ENCODE measurements at regions not wholly inside any gene's neighbourhood (a gene's known extent, or its start where the extent isn't known, plus 50 kb on each side); places are given as distances from the start of the nearest gene placed in this dataset.

GRCh38 chr18:27411013-27411412, 225.9 kb upstream of the CHST9 start:
- no peak overlapping the region for H3K4me3 ChIP-seq (ENCODE audit: low read length)
- no peak overlapping the region for H3K9ac ChIP-seq (ENCODE audit: low read depth, low read length)
- H3K36me3 ChIP-seq (ENCODE audit: insufficient read depth, low read depth, low read length), result no peaks in the 10 kb centered on the region
- peaks cover 16% of the 10 kb centered on the region; the same call in 1 of the 2 replicates for H3K4me1 ChIP-seq (ENCODE audit: insufficient read depth, low read length)
- H3K27me3 ChIP-seq (ENCODE audit: insufficient read depth, low read length), result no peaks in the 10 kb centered on the region
- no peaks in the 10 kb centered on the region for H3K9me3 ChIP-seq (ENCODE audit: insufficient read depth, low read depth, low read length)
- H3K27ac ChIP-seq (ENCODE audit: low read length), result no peak overlapping the region

DNA sequence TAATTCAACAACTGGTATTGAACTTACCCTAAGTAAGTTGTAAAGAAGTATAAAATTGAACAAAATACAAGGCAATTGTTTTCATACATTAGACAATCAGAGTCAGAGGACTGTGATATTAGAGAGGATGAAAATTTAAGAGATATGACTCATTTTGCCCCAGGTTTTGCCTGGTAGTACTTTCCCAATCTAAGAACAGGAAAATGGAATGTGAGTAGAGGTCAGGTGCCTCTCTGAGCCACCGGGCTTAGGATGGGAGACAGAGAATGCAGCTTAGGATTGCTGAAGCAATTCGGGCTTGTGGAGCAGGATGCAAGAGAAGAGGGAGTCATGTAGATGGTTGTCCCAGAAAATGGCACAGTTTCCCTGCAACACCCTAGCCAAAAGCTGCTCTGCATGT, 219.7 kb upstream of the CHST9 start:
- no peak overlapping the region for H3K27ac ChIP-seq (ENCODE audit: low read length)
- no peaks in the 10 kb centered on the region for H3K36me3 ChIP-seq (ENCODE audit: insufficient read depth, low read depth, low read length)
- H3K9me3 ChIP-seq (ENCODE audit: insufficient read depth, low read depth, low read length), result no peaks in the 10 kb centered on the region
- no peaks in the 10 kb centered on the region for H3K27me3 ChIP-seq (ENCODE audit: insufficient read depth, low read length)
- 0 out of 2 replicates have a peak, but pooled peaks cover 5% of the 10 kb centered on the region for H3K4me1 ChIP-seq (ENCODE audit: insufficient read depth, low read length)
- H3K9ac ChIP-seq (ENCODE audit: low read depth, low read length), result no peak overlapping the region
- no peak overlapping the region for H3K4me3 ChIP-seq (ENCODE audit: low read length)

DNA sequence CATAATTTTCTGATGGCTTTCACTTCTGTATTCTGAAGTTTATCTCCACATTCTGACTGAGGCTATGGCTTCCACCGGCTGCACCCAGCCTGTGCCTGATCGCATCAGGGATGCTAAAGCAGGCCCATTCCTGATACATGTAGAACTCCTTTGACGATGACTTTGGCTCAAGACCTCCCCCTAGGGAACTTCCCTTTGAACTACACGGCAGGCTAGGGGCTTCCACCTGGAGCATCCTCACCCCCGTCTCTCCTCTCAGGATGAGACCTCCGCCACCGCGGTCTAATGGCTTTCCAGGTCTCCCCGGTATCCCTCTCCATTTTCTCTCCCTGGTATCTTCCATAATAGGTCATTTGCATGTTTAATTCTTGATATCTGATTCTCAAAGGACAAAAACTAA, 214.9 kb upstream of the CHST9 start:
- H3K4me1 ChIP-seq (ENCODE audit: insufficient read depth, low read length), result 0 out of 2 replicates have a peak, but pooled peaks cover 2% of the 10 kb centered on the region
- H3K27ac ChIP-seq (ENCODE audit: low read length), result no peak overlapping the region
- no peaks in the 10 kb centered on the region for H3K27me3 ChIP-seq (ENCODE audit: insufficient read depth, low read length)
- no peak overlapping the region for H3K4me3 ChIP-seq (ENCODE audit: low read length)
- H3K9me3 ChIP-seq (ENCODE audit: insufficient read depth, low read depth, low read length), result no peaks in the 10 kb centered on the region
- no peak overlapping the region for H3K9ac ChIP-seq (ENCODE audit: low read depth, low read length)
- H3K36me3 ChIP-seq (ENCODE audit: insufficient read depth, low read depth, low read length), result no peaks in the 10 kb centered on the region

DNA sequence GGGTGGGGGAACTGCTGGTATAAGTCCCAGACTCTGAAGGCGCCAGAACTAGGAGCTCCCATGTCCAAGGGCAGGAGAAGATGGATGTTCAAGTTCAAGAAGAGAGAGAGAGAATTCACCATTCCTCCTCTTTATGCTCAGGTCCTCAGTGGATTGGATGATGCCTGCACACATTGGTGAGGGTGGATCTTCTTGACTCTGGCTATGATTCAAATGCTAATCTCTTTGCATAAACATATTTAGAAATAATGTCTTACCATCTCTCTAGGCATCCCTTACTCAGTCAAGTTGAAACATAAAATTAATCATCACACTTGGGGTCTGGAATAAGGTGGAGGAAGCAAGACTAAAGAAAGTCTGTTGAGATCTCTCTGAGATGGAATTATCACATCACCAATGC, 210.6 kb upstream of the CHST9 start:
- Histone ChIP-seq H3K9ac (ENCODE audit: low read depth, low read length) (no peak overlapping the region), H3K4me1 (ENCODE audit: insufficient read depth, low read length) (no peaks in the 10 kb centered on the region), H3K4me3 (ENCODE audit: low read length) (no peak overlapping the region), H3K36me3 (ENCODE audit: insufficient read depth, low read depth, low read length) (no peaks in the 10 kb centered on the region), H3K9me3 (ENCODE audit: insufficient read depth, low read depth, low read length) (no peaks in the 10 kb centered on the region), H3K27ac (ENCODE audit: low read length) (no peak overlapping the region), H3K27me3 (ENCODE audit: insufficient read depth, low read length) (no peaks in the 10 kb centered on the region)

- Histone ChIP-seq H3K4me3 (ENCODE audit: low read length) (no peak overlapping the region), H3K9ac (ENCODE audit: low read depth, low read length) (no peak overlapping the region), H3K4me1 (ENCODE audit: insufficient read depth, low read length) (no peaks in the 10 kb centered on the region), H3K36me3 (ENCODE audit: insufficient read depth, low read depth, low read length) (no peaks in the 10 kb centered on the region), H3K9me3 (ENCODE audit: insufficient read depth, low read depth, low read length) (no peaks in the 10 kb centered on the region), H3K27me3 (ENCODE audit: insufficient read depth, low read length) (no peaks in the 10 kb centered on the region), H3K27ac (ENCODE audit: low read length) (no peak overlapping the region)
These were observed 209.6 kb upstream of the CHST9 start for GRCh38 chr18:27394687-27395086.

- H3K9me3 ChIP-seq (ENCODE audit: insufficient read depth, low read depth, low read length), result no peaks in the 10 kb centered on the region
- H3K27ac ChIP-seq (ENCODE audit: low read length), result no peak overlapping the region
- H3K9ac ChIP-seq (ENCODE audit: low read depth, low read length), result no peak overlapping the region
These were observed 197.6 kb upstream of the CHST9 start for GRCh38 chr18:27382567-27383216.

GRCh38 chr18:27378431-27379095, 193.5 kb upstream of the CHST9 start:
- no peaks in the 10 kb centered on the region for H3K9me3 ChIP-seq (ENCODE audit: insufficient read depth, low read depth, low read length)
- no peaks in the 10 kb centered on the region for H3K36me3 ChIP-seq (ENCODE audit: insufficient read depth, low read depth, low read length)
- no peak overlapping the region for H3K27ac ChIP-seq (ENCODE audit: low read length)
- H3K4me3 ChIP-seq (ENCODE audit: low read length), result no peak overlapping the region
- no peak overlapping the region for H3K9ac ChIP-seq (ENCODE audit: low read depth, low read length)
- H3K27me3 ChIP-seq (ENCODE audit: insufficient read depth, low read length), result no peaks in the 10 kb centered on the region
- H3K4me1 ChIP-seq (ENCODE audit: insufficient read depth, low read length), result peaks cover 5% of the 10 kb centered on the region; the same call in 1 of the 2 replicates

More at GRCh38 chr18:27382567-27383216, 197.6 kb upstream of the CHST9 start:
- Histone ChIP-seq H3K36me3 (ENCODE audit: insufficient read depth, low read depth, low read length) (no peaks in the 10 kb centered on the region), H3K4me3 (ENCODE audit: low read length) (no peak overlapping the region), H3K27me3 (ENCODE audit: insufficient read depth, low read length) (no peaks in the 10 kb centered on the region), H3K4me1 (ENCODE audit: insufficient read depth, low read length) (peaks cover 5% of the 10 kb centered on the region; the same call in 1 of the 2 replicates)

DNA sequence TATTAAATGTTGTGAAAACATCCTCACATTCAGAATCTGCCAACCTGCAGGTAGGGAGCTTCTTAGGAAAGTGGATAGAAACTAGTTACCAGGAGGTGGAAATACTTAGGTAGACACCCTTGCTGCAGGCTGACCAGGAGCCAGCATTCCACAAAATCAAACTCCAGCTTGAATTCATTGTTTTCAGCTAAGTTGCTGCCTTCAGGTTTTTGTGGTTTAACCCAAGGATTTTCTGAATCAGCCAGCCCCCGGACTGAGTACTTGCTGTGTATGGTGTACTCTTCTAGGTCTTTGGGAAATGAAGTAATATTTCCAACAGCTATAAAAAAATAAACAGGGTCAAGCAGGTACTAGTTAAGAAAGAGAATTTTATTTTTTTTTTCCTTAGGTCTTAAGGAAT, 192.1 kb upstream of the CHST9 start:
- no peak overlapping the region for H3K27ac ChIP-seq (ENCODE audit: low read length)
- H3K4me1 ChIP-seq (ENCODE audit: insufficient read depth, low read length), result peaks cover 5% of the 10 kb centered on the region; the same call in 1 of the 2 replicates
- H3K9me3 ChIP-seq (ENCODE audit: insufficient read depth, low read depth, low read length), result no peaks in the 10 kb centered on the region
- H3K27me3 ChIP-seq (ENCODE audit: insufficient read depth, low read length), result no peaks in the 10 kb centered on the region
- H3K36me3 ChIP-seq (ENCODE audit: insufficient read depth, low read depth, low read length), result no peaks in the 10 kb centered on the region
- no peak overlapping the region for H3K4me3 ChIP-seq (ENCODE audit: low read length)
- no peak overlapping the region for H3K9ac ChIP-seq (ENCODE audit: low read depth, low read length)

DNA sequence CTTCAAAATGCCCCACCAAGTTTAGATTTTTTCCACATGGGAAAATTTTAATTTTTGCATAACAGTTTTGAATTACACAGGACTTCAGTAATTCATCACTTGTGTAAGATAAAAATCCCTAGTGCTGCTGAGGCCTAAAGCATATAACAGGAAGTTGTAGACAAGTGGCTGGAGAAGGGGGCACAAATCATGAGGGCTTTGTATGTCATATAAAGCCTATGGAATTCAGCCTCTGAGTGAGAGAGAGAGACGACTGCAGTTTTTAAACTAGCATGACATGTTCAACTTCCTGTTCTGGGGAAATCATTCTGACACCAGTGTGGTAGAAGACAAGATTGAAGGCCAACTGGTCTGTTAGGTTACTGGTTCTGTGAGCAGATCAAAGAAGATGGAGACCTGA, 187.3 kb upstream of the CHST9 start:
- Histone ChIP-seq H3K9ac (ENCODE audit: low read depth, low read length) (no peak overlapping the region), H3K4me1 (ENCODE audit: insufficient read depth, low read length) (no peaks in the 10 kb centered on the region), H3K9me3 (ENCODE audit: insufficient read depth, low read depth, low read length) (no peaks in the 10 kb centered on the region), H3K4me3 (ENCODE audit: low read length) (no peak overlapping the region), H3K27me3 (ENCODE audit: insufficient read depth, low read length) (no peaks in the 10 kb centered on the region), H3K36me3 (ENCODE audit: insufficient read depth, low read depth, low read length) (no peaks in the 10 kb centered on the region), H3K27ac (ENCODE audit: low read length) (no peak overlapping the region)

GRCh38 chr18:27366665-27367064, 181.6 kb upstream of the CHST9 start:
- Histone ChIP-seq H3K36me3 (ENCODE audit: insufficient read depth, low read depth, low read length) (no peaks in the 10 kb centered on the region), H3K9me3 (ENCODE audit: insufficient read depth, low read depth, low read length) (no peaks in the 10 kb centered on the region), H3K9ac (ENCODE audit: low read depth, low read length) (no peak overlapping the region), H3K27me3 (ENCODE audit: insufficient read depth, low read length) (no peaks in the 10 kb centered on the region), H3K4me1 (ENCODE audit: insufficient read depth, low read length) (no peaks in the 10 kb centered on the region), H3K4me3 (ENCODE audit: low read length) (no peak overlapping the region), H3K27ac (ENCODE audit: low read length) (no peak overlapping the region)

DNA sequence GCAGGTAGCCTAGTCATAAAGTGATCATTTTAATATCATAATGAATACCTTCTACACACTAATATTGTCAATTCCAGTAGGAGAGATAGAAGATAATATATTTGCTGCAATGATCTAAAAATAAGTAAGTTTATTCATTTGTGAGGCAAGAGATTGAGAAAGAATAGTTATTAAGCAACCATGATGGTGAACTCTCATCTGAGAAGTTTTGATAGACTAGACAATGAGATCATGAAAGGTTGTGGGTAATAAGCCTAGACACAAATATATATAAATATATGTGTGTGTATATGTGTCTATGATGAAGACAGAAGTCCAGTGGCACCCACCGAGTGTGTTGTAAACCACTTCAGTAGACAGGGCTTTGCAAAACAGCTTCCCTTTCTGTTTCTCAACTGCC, 181.0 kb upstream of the CHST9 start:
- Histone ChIP-seq H3K4me1 (ENCODE audit: insufficient read depth, low read length) (no peaks in the 10 kb centered on the region), H3K4me3 (ENCODE audit: low read length) (no peak overlapping the region), H3K9ac (ENCODE audit: low read depth, low read length) (no peak overlapping the region), H3K27me3 (ENCODE audit: insufficient read depth, low read length) (no peaks in the 10 kb centered on the region), H3K36me3 (ENCODE audit: insufficient read depth, low read depth, low read length) (no peaks in the 10 kb centered on the region), H3K9me3 (ENCODE audit: insufficient read depth, low read depth, low read length) (no peaks in the 10 kb centered on the region), H3K27ac (ENCODE audit: low read length) (no peak overlapping the region)

- Histone ChIP-seq H3K9ac (ENCODE audit: low read depth, low read length) (no peak overlapping the region), H3K4me1 (ENCODE audit: insufficient read depth, low read length) (no peaks in the 10 kb centered on the region), H3K4me3 (ENCODE audit: low read length) (no peak overlapping the region), H3K27ac (ENCODE audit: low read length) (no peak overlapping the region), H3K27me3 (ENCODE audit: insufficient read depth, low read length) (no peaks in the 10 kb centered on the region), H3K36me3 (ENCODE audit: insufficient read depth, low read depth, low read length) (no peaks in the 10 kb centered on the region), H3K9me3 (ENCODE audit: insufficient read depth, low read depth, low read length) (no peaks in the 10 kb centered on the region)
These were observed 178.8 kb upstream of the CHST9 start for GRCh38 chr18:27363872-27364271.

All from iPS-20b (cell line).